ENCODE measurements at regions not wholly inside any gene's neighbourhood (a gene's known extent, or its start where the extent isn't known, plus 50 kb on each side); places are given as distances from the start of the nearest gene placed in this dataset.

- no peak overlapping the region for H3K27ac ChIP-seq
- no peak overlapping the region for H3K4me3 ChIP-seq
- no peak for DNase-seq
- intact Hi-C loops (cut with DNase I; ENCODE audit: low total_unique reads), result no loop called here
- 60 to 69% methylated on average over 10 of the region's 10 CpGs for WGBS, 2 donors
- TF ChIP-seq POLR2A (IDR thresholded peaks at IDR 0.05) (no peak), CTCF (IDR thresholded peaks at IDR 0.05) (no peak)
- no peaks in the 10 kb centered on the region for H3K27me3 ChIP-seq
- no peaks in the 10 kb centered on the region for H3K9me3 ChIP-seq
- H3K4me1 ChIP-seq, result no peaks in the 10 kb centered on the region
- no peaks in the 10 kb centered on the region for H3K36me3 ChIP-seq (ENCODE audit: low read depth, missing control alignments)
Measured at GRCh38 chr4:181507180-181507835, 735.9 kb upstream of the TENM3 start.

- Histone ChIP-seq H3K9me3 (no peaks in the 10 kb centered on the region), H3K27me3 (no peaks in the 10 kb centered on the region), H3K4me3 (no peak overlapping the region), H3K27ac (no peak overlapping the region), H3K4me1 (no peaks in the 10 kb centered on the region), H3K36me3 (ENCODE audit: low read depth, missing control alignments) (no peaks in the 10 kb centered on the region)
- DNase-seq, result no peak
- WGBS, 2 donors, result 37 to 58% methylated on average over 6 of the region's 6 CpGs
- no peak for TF ChIP-seq POLR2A (IDR thresholded peaks at IDR 0.05)
- TF ChIP-seq CTCF (IDR thresholded peaks at IDR 0.05), result no peak
- intact Hi-C loops (cut with DNase I; ENCODE audit: low total_unique reads), result no loop called here
Measured at GRCh38 chr4:181507938-181508337, 735.3 kb upstream of the TENM3 start.

- H3K4me3 ChIP-seq, result no peak overlapping the region
- no peak overlapping the region for H3K27ac ChIP-seq
- no peaks in the 10 kb centered on the region for H3K4me1 ChIP-seq
- H3K36me3 ChIP-seq (ENCODE audit: low read depth, missing control alignments), result no peaks in the 10 kb centered on the region
- intact Hi-C loops (cut with DNase I; ENCODE audit: low total_unique reads), result no loop called here
- DNase-seq, result no peak
- no peaks in the 10 kb centered on the region for H3K9me3 ChIP-seq
- TF ChIP-seq CTCF (IDR thresholded peaks at IDR 0.05), result no peak
- no peak for TF ChIP-seq POLR2A (IDR thresholded peaks at IDR 0.05)
- WGBS, 2 donors, result 81% methylated on average over 6 of the region's 6 CpGs
- no peaks in the 10 kb centered on the region for H3K27me3 ChIP-seq
Measured at GRCh38 chr4:181508601-181509000, 734.6 kb upstream of the TENM3 start.

- no peaks in the 10 kb centered on the region for H3K36me3 ChIP-seq (ENCODE audit: low read depth, missing control alignments)
- H3K4me3 ChIP-seq, result no peak overlapping the region
- no peak for DNase-seq
- no peak for TF ChIP-seq POLR2A (IDR thresholded peaks at IDR 0.05)
- TF ChIP-seq CTCF (IDR thresholded peaks at IDR 0.05), result no peak
- intact Hi-C loops (cut with DNase I; ENCODE audit: low total_unique reads), result no loop called here
- no peaks in the 10 kb centered on the region for H3K4me1 ChIP-seq
- 53 to 58% methylated on average over 6 of the region's 6 CpGs for WGBS, 2 donors
- no peaks in the 10 kb centered on the region for H3K27me3 ChIP-seq
- no peaks in the 10 kb centered on the region for H3K9me3 ChIP-seq
- no peak overlapping the region for H3K27ac ChIP-seq
Measured at GRCh38 chr4:181509073-181509472, 734.1 kb upstream of the TENM3 start.

GRCh38 chr4:181517491-181517890 lies 725.7 kb upstream of the TENM3 start:
- intact Hi-C loops (cut with DNase I; ENCODE audit: low total_unique reads), result no loop called here
- H3K27me3 ChIP-seq, result no peaks in the 10 kb centered on the region
- H3K9me3 ChIP-seq, result no peaks in the 10 kb centered on the region
- no peak for DNase-seq
- WGBS, 2 donors, result 90% methylated on average over 3 of the region's 3 CpGs
- no peaks in the 10 kb centered on the region for H3K36me3 ChIP-seq (ENCODE audit: low read depth, missing control alignments)
- no peaks in the 10 kb centered on the region for H3K4me1 ChIP-seq
- no peak overlapping the region for H3K27ac ChIP-seq
- H3K4me3 ChIP-seq, result no peak overlapping the region
- TF ChIP-seq POLR2A (IDR thresholded peaks at IDR 0.05) (no peak), CTCF (IDR thresholded peaks at IDR 0.05) (no peak)
